Upper lobe of left lung (tissue), 4 donors: ENCODE measurements at regions not wholly inside any gene's neighbourhood (a gene's known extent, or its start where the extent isn't known, plus 50 kb on each side); places are given as distances from the start of the nearest gene placed in this dataset.

ENCODE experiments used
- EP300 ChIP-seq, 4 donors: sonication (generic); formaldehyde crosslinking; IDR thresholded peaks; one replicate each; pipeline ENCODE4 v1.5.1; 2017; ENCODE audit warnings: antibody characterized with exemption in 4 of 4, control low read depth in 2 of 4
- POLR2A ChIP-seq, 4 donors: fragments of 450-650 bp; IDR thresholded peaks; one replicate each; pipeline ENCODE4 v1.5.1; 2016 to 2017; ENCODE audit warnings: antibody characterized with exemption in 4 of 4, mild to moderate bottlenecking in 2 of 4
- POLR2AphosphoS5 ChIP-seq, 2 donors: sonication (generic); formaldehyde crosslinking; IDR thresholded peaks; one replicate each; pipeline ENCODE4 v1.5.1; 2017; ENCODE audit warnings: antibody characterized with exemption in 2 of 2
- TF ChIP-seq, protein P1 (sequence below), 6 experiments: fragments of 450-650 bp in 4 of 6; fragments of 200-600 bp in 2 of 6; sonication (generic) in 2 of 6; IDR thresholded peaks; one replicate each; pipeline ENCODE4 v1.5.1; 2016 to 2019; ENCODE audit warnings: antibody characterized with exemption in 6 of 6

DNA sequence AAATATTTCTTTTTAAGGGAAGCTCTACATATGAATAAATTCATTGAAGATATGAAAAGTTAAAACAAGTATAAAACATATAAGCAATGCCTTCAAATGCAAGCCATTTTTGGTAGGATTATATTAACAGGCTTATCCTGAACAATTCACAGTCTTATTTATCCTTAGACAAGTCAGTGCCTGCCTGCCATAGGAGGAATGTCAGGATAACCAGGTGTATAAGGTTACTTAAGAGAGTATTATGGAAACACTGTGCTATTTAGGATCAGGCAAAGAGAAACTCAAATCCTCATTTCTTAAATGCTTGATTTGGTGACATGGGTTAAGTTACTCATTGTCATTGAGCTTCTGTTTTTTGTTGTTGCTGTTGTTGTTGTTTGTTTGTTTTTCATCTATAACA is 2029.9 kb upstream of the AGA start:
- TF ChIP-seq, protein P1, sequence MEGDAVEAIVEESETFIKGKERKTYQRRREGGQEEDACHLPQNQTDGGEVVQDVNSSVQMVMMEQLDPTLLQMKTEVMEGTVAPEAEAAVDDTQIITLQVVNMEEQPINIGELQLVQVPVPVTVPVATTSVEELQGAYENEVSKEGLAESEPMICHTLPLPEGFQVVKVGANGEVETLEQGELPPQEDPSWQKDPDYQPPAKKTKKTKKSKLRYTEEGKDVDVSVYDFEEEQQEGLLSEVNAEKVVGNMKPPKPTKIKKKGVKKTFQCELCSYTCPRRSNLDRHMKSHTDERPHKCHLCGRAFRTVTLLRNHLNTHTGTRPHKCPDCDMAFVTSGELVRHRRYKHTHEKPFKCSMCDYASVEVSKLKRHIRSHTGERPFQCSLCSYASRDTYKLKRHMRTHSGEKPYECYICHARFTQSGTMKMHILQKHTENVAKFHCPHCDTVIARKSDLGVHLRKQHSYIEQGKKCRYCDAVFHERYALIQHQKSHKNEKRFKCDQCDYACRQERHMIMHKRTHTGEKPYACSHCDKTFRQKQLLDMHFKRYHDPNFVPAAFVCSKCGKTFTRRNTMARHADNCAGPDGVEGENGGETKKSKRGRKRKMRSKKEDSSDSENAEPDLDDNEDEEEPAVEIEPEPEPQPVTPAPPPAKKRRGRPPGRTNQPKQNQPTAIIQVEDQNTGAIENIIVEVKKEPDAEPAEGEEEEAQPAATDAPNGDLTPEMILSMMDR (IDR thresholded peaks at IDR 0.05) = no peak
- TF ChIP-seq POLR2A (IDR thresholded peaks at IDR 0.05) (no peak), EP300 (IDR thresholded peaks at IDR 0.05) (no peak), POLR2AphosphoS5 (IDR thresholded peaks at IDR 0.05) (no peak)
